Activated CD8-positive, alpha-beta T cell treated with anti-CD3 and anti-CD28 coated beads, Interleukin-2, amount 10 ng/mL, durations not matched to agents 7 days and 5 days (primary cell): ENCODE measurements at regions not wholly inside any gene's neighbourhood (a gene's known extent, or its start where the extent isn't known, plus 50 kb on each side); places are given as distances from the start of the nearest gene placed in this dataset.
A peak's percentile ranks its signal among the peaks of the same experiment; 100 is the strongest.

ENCODE experiments used
- ATAC-seq: fragments of 150-1000 bp; cut with Tn5 transposase; one replicate; pipeline ENCODE4 v1.10.0; 2021; ENCODE audit warnings: moderate library complexity
- CTCF ChIA-PET: fragments of 350-600 bp; sonication (Branson Sonifier 250); formaldehyde crosslinking; loops from one replicate; lab custom pipeline; 2021; ENCODE audit warnings: antibody characterized with exemption; lab: Charles Lee
- POLR2A ChIA-PET: fragments of 350-600 bp; sonication (Branson Sonifier 250); formaldehyde crosslinking; loops from one replicate; lab custom pipeline; 2021; ENCODE audit warnings: antibody characterized with exemption; lab: Charles Lee
- DNase-seq: peaks from one replicate; pipeline ENCODE4 v3.0.0-alpha.2; 2020
- H3K27ac Mint-ChIP-seq: one replicate; pipeline ENCODE4 v1.8.0; 2021; ENCODE audit warnings: mild to moderate bottlenecking, mixed read lengths
- H3K27me3 Mint-ChIP-seq: one replicate; pipeline ENCODE4 v1.8.0; 2021; ENCODE audit warnings: low read depth, mixed read lengths
- H3K36me3 Mint-ChIP-seq: one replicate; pipeline ENCODE4 v1.8.0; 2021; ENCODE audit warnings: low read depth, mixed read lengths
- H3K4me1 Mint-ChIP-seq: one replicate; pipeline ENCODE4 v1.8.0; 2021; ENCODE audit warnings: low read depth, mixed read lengths
- H3K4me3 Mint-ChIP-seq: one replicate; pipeline ENCODE4 v1.8.0; 2021; ENCODE audit warnings: mild to moderate bottlenecking, mixed read lengths
- H3K9me3 Mint-ChIP-seq: one replicate; pipeline ENCODE4 v1.8.0; 2022; ENCODE audit warnings: mixed read lengths; ENCODE audit not compliant: insufficient read depth

- Mint-ChIP-seq H3K27ac (no peak overlapping the region), H3K4me3 (no peak overlapping the region), H3K9me3 (peaks cover 3% of the 10 kb centered on the region), H3K36me3 (no peaks in the 10 kb centered on the region), H3K27me3 (no peaks in the 10 kb centered on the region), H3K4me1 (no peaks in the 10 kb centered on the region)
- POLR2A ChIA-PET, result no interaction called here
- ATAC-seq (no peak), DNase-seq (no peak)
- CTCF ChIA-PET, result no interaction called here
Observed at GRCh38 chr10:105872665-105873064, 1231.6 kb downstream of the SORCS3 start.

- DNase-seq, result no peak
- Mint-ChIP-seq H3K4me1 (no peaks in the 10 kb centered on the region), H3K27me3 (no peaks in the 10 kb centered on the region), H3K36me3 (no peaks in the 10 kb centered on the region), H3K4me3 (no peak overlapping the region), H3K9me3 (peaks cover 3% of the 10 kb centered on the region), H3K27ac (no peak overlapping the region)
- ATAC-seq, result no peak
- ChIA-PET CTCF (no interaction called here), POLR2A (no interaction called here)
Observed at GRCh38 chr10:105868935-105869334, 1227.8 kb downstream of the SORCS3 start.

DNA sequence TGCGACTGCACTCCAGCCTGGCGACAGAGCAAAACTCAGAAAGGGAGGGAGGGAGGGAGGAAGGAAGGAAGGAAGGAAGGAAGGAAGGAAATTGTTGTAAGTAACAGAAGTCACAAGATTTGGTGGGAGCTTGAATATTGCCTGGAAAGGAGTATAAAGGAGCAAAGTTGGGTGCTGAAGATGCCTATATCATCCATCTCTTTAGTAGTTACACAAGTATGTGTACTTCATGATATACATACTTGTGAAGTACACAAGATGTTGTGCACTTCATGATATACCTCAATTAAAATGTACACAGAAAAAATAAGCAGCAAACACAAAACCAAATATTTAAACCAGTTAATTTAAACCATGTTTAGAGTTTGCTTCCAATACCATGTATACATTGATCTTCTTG lies 1223.8 kb downstream of the SORCS3 start:
- no peak overlapping the region for H3K27ac Mint-ChIP-seq
- no peaks in the 10 kb centered on the region for H3K36me3 Mint-ChIP-seq
- H3K27me3 Mint-ChIP-seq, result no peaks in the 10 kb centered on the region
- H3K4me1 Mint-ChIP-seq, result no peaks in the 10 kb centered on the region
- ATAC-seq (no peak), DNase-seq (no peak)
- POLR2A ChIA-PET, result no interaction called here
- CTCF ChIA-PET, result no interaction called here
- no peaks in the 10 kb centered on the region for H3K9me3 Mint-ChIP-seq
- no peak overlapping the region for H3K4me3 Mint-ChIP-seq

- Mint-ChIP-seq H3K27me3 (no peaks in the 10 kb centered on the region), H3K9me3 (no peaks in the 10 kb centered on the region)
- POLR2A ChIA-PET, result no interaction called here
Observed at GRCh38 chr10:105857268-105858264, 1216.5 kb downstream of the SORCS3 start.

DNA sequence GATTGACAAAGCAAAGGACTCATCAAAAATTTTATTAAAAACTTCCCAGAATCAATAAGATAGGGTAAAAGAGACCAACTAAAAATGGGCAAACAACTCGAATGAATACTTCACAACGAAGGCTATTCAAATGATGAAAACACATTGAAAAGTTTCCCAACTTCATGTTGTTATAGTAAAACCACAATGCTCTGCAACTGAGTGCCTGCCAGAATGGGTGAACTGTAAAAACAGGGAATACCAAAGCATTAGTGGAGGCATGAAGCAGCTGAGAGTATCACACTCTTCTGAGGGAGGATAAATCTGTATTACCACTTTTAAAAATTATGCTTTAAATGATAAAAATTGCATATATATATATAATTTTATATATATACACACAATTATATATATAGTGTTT lies 1214.7 kb downstream of the SORCS3 start:
- CTCF ChIA-PET, result interaction anchor here (1.0 kb wide), 1 partner anchor 24 kb away, joined by 3 read pairs; no protein-coding TSS in a partner anchor
- DNase-seq (no peak), ATAC-seq (no peak)
- Mint-ChIP-seq H3K27me3 (no peaks in the 10 kb centered on the region), H3K27ac (no peak overlapping the region), H3K9me3 (no peaks in the 10 kb centered on the region), H3K4me1 (peaks cover 4% of the 10 kb centered on the region), H3K36me3 (no peaks in the 10 kb centered on the region), H3K4me3 (no peak overlapping the region)
- POLR2A ChIA-PET, result no interaction called here

More at GRCh38 chr10:105857268-105858264, 1216.5 kb downstream of the SORCS3 start:
- DNase-seq (no peak), ATAC-seq (no peak)
- CTCF ChIA-PET, result no interaction called here
- Mint-ChIP-seq H3K4me1 (peaks cover 4% of the 10 kb centered on the region), H3K36me3 (no peaks in the 10 kb centered on the region), H3K4me3 (no peak overlapping the region), H3K27ac (no peak overlapping the region)

DNA sequence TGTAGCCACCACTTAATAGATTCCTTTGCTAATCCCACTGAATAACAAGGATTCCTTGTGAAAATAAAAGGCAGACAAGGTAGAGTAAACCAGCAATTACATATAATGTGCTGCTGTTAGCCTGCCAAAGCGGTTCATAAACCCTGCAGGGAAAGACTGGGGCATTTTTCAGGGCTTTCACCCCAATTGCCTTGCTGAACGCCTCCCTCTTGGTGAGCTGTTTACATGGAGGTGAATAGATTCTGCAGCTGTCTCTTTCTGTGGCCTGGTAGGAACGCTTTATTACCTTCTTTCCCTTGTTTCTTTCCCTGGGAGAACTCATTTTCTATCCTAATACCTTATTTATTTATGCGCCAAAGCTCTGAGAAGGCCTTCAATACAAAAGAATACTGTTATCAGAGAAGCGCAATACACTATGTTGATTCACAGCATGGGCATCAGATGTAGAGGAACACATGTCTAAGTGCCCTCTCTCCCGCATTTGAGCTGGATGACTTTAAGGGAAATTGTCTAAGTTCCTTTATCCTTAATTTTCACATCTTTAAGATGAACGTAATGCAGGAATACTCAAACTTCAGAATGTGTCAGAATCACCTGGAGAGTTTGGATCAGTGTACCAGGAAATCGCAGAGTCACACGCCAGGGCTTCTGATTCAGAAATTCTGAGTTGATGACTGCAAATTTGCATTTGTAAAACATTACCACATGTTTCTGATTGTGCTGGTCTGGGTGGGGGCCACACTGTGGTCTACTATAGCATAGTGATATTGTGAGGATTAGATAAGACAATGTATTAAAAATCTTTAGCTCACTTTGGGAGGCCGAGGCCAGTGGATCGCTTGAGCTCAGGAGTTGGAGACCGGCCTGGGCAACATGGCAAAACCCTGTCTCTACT lies 1203.8 kb downstream of the SORCS3 start:
- DNase-seq (no peak), ATAC-seq (no peak)
- H3K27me3 Mint-ChIP-seq, result no peaks in the 10 kb centered on the region
- H3K9me3 Mint-ChIP-seq, result no peaks in the 10 kb centered on the region
- ChIA-PET CTCF (no interaction called here), POLR2A (no interaction called here)
- H3K27ac Mint-ChIP-seq, result no peak overlapping the region
- H3K4me3 Mint-ChIP-seq, result no peak overlapping the region
- peaks cover 5% of the 10 kb centered on the region for H3K4me1 Mint-ChIP-seq
- H3K36me3 Mint-ChIP-seq, result no peaks in the 10 kb centered on the region

DNA sequence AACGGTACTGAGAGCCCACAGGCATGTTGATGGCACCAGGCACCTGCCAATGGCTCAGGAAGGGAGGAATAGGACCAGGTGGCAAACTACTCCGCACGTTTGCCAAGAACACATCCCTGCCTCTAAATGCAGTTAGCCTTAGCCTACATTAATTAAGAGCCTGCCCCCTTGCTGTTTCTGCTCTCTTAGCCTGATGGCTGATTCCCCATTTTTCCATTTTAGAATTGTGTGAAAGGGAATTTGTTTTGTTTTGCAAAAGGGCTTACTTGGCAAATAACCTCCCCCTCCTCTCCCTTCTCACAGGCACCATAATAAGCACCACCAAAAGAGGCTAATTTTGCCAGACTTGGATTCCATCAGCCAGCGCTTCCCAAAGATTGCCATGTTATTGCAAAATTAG lies 1203.2 kb downstream of the SORCS3 start:
- ATAC-seq (no peak), DNase-seq (no peak)
- Mint-ChIP-seq H3K36me3 (no peaks in the 10 kb centered on the region), H3K27ac (no peak overlapping the region), H3K27me3 (no peaks in the 10 kb centered on the region), H3K4me1 (peaks cover 6% of the 10 kb centered on the region), H3K9me3 (no peaks in the 10 kb centered on the region), H3K4me3 (no peak overlapping the region)
- ChIA-PET CTCF (no interaction called here), POLR2A (no interaction called here)

DNA sequence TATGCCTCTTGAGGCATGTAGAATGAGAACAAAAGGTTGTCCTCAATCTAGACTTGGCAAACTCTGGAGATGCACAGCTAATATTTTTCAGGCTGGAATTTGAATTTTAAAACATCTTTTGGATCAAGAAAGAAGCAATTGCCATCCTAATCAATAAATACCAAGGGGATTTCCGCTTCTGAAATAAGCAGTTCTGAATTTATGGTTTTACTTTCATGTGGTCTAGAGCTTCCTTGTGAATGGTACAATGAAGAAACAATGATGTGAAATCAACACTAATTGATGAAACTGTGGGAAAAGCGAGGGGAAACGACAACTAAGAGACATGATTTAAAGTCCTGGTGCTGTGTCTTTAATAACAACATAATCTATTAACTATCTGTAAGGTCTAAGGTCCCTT lies 1202.7 kb downstream of the SORCS3 start:
- no peak overlapping the region for H3K27ac Mint-ChIP-seq
- CTCF ChIA-PET, result no interaction called here
- no peaks in the 10 kb centered on the region for H3K27me3 Mint-ChIP-seq
- H3K4me1 Mint-ChIP-seq, result peaks cover 7% of the 10 kb centered on the region
- ATAC-seq, result no peak
- no peaks in the 10 kb centered on the region for H3K36me3 Mint-ChIP-seq
- H3K9me3 Mint-ChIP-seq, result no peaks in the 10 kb centered on the region
- no peak overlapping the region for H3K4me3 Mint-ChIP-seq
- no peak for DNase-seq
- POLR2A ChIA-PET, result no interaction called here

DNA sequence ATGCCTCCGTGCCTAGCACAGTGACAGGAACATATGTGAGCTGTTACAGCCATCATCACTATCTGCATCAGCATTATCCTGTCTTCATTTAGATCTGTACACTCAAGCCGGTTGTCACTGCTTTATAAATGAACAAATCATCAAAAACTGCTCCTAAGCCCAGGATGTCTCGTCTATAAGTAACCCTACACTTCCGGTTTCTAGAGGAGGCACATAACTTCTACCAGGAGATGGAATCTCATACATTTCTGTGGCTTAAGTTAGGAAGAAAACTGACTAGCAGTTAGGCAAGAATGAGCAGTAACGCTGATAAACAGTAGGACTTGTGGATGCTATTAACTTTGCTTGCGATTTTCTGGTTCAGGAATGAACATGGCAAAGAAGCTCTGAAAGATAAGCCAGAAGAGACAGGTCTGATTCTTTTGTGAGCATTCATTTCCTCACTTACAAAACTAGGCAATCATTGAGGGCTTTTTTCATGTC lies 1199.2 kb downstream of the SORCS3 start:
- Mint-ChIP-seq H3K36me3 (no peaks in the 10 kb centered on the region), H3K27me3 (no peaks in the 10 kb centered on the region), H3K27ac (no peak overlapping the region), H3K4me3 (no peak overlapping the region), H3K9me3 (no peaks in the 10 kb centered on the region), H3K4me1 (peaks cover 15% of the 10 kb centered on the region)
- no peak for ATAC-seq
- CTCF ChIA-PET, result no interaction called here
- no peak for DNase-seq
- POLR2A ChIA-PET, result no interaction called here

GRCh38 chr10:105838392-105838791 lies 1197.3 kb downstream of the SORCS3 start:
- Mint-ChIP-seq H3K4me3 (peak overlapping the region; percentile 72), H3K27me3 (no peaks in the 10 kb centered on the region), H3K4me1 (peaks cover 10% of the 10 kb centered on the region), H3K9me3 (no peaks in the 10 kb centered on the region), H3K36me3 (no peaks in the 10 kb centered on the region), H3K27ac (peak overlapping the region; percentile 65)
- ChIA-PET POLR2A (no interaction called here), CTCF (no interaction called here)
- no peak for DNase-seq
- no peak for ATAC-seq

GRCh38 chr10:105837951-105838350 lies 1196.9 kb downstream of the SORCS3 start:
- POLR2A ChIA-PET, result no interaction called here

More at GRCh38 chr10:105837951-105838350, 1196.9 kb downstream of the SORCS3 start:
- no peaks in the 10 kb centered on the region for H3K36me3 Mint-ChIP-seq
- peaks cover 10% of the 10 kb centered on the region for H3K4me1 Mint-ChIP-seq
- ATAC-seq (peak; percentile 97), DNase-seq (no peak)
- H3K9me3 Mint-ChIP-seq, result no peaks in the 10 kb centered on the region
- CTCF ChIA-PET, result no interaction called here
- H3K27me3 Mint-ChIP-seq, result no peaks in the 10 kb centered on the region
- H3K27ac Mint-ChIP-seq, result peak overlapping the region; percentile 65
- H3K4me3 Mint-ChIP-seq, result peak overlapping the region; percentile 72
